Testis (tissue), 2 donors: ENCODE measurements at regions not wholly inside any gene's neighbourhood (a gene's known extent, or its start where the extent isn't known, plus 50 kb on each side); places are given as distances from the start of the nearest gene placed in this dataset.

Experiments
- DNase-seq: peaks from one replicate; pipeline ENCODE4 v3.0.0-alpha.2; 2019
- H3K27ac ChIP-seq, 2 donors: fragments of 200-600 bp; sonication (generic); one replicate each; pipeline ENCODE4 v1.5.1; 2019
- H3K27me3 ChIP-seq: fragments of 200-600 bp; sonication (generic); one replicate; pipeline ENCODE4 v1.5.1; 2019
- H3K36me3 ChIP-seq: fragments of 200-600 bp; sonication (generic); one replicate; pipeline ENCODE4 v1.5.1; 2017; ENCODE audit warnings: low read depth; ENCODE audit errors: missing control alignments
- H3K4me1 ChIP-seq: fragments of 200-600 bp; sonication (generic); one replicate; pipeline ENCODE4 v1.5.1; 2019
- H3K4me3 ChIP-seq, 2 donors: fragments of 200-600 bp; sonication (generic); one replicate each; pipeline ENCODE4 v1.5.1; 2017 to 2019
- H3K9me3 ChIP-seq: fragments of 200-600 bp; sonication (generic); one replicate; pipeline ENCODE4 v1.5.1; 2017
- CTCF ChIP-seq, 3 experiments: fragments of 450-650 bp in 2 of 3; fragments of 200-600 bp in 1 of 3; sonication (generic) in 1 of 3; IDR thresholded peaks; one replicate each; pipeline ENCODE4 v1.5.1; 2016 to 2019; ENCODE audit warnings: antibody characterized with exemption in 3 of 3, mild to moderate bottlenecking in 2 of 3, moderate library complexity in 1 of 3
- POLR2A ChIP-seq: fragments of 450-650 bp; IDR thresholded peaks from one replicate; pipeline ENCODE4 v1.6.1; 2017; ENCODE audit warnings: antibody characterized with exemption, mild to moderate bottlenecking, moderate library complexity
- WGBS, 2 donors: methylation state at CpG; one replicate each; pipeline ENCODE4 v1.1.5; 2018; 5-methylcytosine and 5-hydroxymethylcytosine counted together
- intact Hi-C: fragments of 100-400 bp; cut with DNase I; formaldehyde crosslinking; loops from one replicate; pipeline ENCODE4 v1.15.1; 2023; ENCODE audit warnings: low total_unique reads

DNA sequence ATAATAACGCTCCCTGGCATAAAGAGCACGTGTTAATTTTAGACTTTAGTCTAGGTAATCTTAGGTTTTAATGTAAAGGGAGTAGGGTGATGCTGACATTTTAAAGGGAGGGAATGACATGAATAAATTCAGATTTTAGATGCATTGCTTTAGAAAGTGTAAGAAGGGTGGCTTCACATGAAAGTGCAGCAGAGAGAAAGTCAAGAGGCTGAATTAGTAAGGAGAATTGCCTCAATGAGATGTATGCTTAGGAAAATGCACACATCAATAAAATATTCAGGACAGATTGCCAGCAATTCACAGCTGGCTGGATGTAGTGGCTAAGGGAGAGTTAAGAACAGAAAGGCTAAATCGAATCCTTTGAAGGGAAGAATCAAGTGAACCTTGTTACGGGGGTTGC lies 165.5 kb upstream of the CDH19 start:
- no peak overlapping the region for H3K27ac ChIP-seq
- TF ChIP-seq CTCF (IDR thresholded peaks at IDR 0.05) (no peak), POLR2A (no peak)
- DNase-seq: no peak
- 77 to 81% methylated on average over 4 of the region's 4 CpGs for WGBS, 2 donors
- H3K4me1 ChIP-seq: no peaks in the 10 kb centered on the region
- H3K27me3 ChIP-seq: no peaks in the 10 kb centered on the region
- H3K36me3 ChIP-seq: no peaks in the 10 kb centered on the region
- H3K9me3 ChIP-seq: no peaks in the 10 kb centered on the region
- intact Hi-C loops: no loop called here
- H3K4me3 ChIP-seq: no peak overlapping the region

DNA sequence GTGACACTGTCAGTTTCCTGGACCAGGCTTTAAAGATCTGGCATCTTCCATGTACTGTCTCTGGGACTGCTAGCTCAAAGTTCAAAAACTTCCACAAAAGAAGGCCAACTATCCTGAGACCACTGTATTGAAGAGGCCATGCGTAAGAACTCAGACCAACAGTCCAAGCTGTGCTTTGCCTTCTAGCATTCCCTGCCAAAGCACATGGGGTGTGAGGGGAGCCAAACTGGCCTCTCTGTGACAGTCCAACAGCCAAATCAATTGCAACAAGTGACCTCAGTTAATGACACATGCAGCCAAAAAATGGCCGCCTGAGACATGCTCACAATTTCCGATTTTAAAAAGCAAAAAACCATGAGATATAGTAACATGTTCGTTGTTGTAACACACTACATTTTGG lies 160.3 kb upstream of the CDH19 start:
- DNase-seq: no peak
- H3K36me3 ChIP-seq: no peaks in the 10 kb centered on the region

DNA sequence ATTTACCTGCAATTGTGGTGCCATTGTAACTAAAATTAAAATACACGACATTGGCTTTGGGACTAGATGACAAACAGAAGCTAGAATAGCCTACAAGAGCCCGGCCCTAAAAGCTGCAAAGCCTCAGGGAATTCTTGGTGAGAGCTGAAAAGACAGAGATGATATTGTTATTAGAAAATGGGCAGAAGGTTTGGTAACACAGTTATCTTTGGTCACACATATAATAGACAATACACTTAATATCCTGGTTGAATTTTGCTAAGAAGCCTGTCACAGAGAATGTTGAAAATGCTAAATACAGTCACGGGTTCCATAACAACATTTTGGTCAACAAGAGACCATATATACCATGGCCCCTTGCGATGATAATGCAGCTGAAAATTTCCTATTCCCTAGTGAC lies 157.3 kb upstream of the CDH19 start:
- intact Hi-C loops: no loop called here
- no peaks in the 10 kb centered on the region for H3K4me1 ChIP-seq
- H3K36me3 ChIP-seq: no peaks in the 10 kb centered on the region
- no peak overlapping the region for H3K4me3 ChIP-seq
- DNase-seq: no peak
- no peak overlapping the region for H3K27ac ChIP-seq
- no peak for TF ChIP-seq CTCF (IDR thresholded peaks at IDR 0.05)
- TF ChIP-seq POLR2A: no peak
- 92% methylated on average over 4 of the region's 4 CpGs for WGBS, 2 donors
- H3K27me3 ChIP-seq: no peaks in the 10 kb centered on the region
- no peaks in the 10 kb centered on the region for H3K9me3 ChIP-seq

More for the DNA sequence above, 160.3 kb upstream of the CDH19 start:
- H3K9me3 ChIP-seq: no peaks in the 10 kb centered on the region
- no peaks in the 10 kb centered on the region for H3K4me1 ChIP-seq
- H3K4me3 ChIP-seq: no peak overlapping the region
- TF ChIP-seq POLR2A (no peak), CTCF (IDR thresholded peaks at IDR 0.05) (no peak)
- no peak overlapping the region for H3K27ac ChIP-seq
- H3K27me3 ChIP-seq: no peaks in the 10 kb centered on the region
- intact Hi-C loops: no loop called here
- WGBS, 2 donors: 81% methylated on average over 4 of the region's 4 CpGs

DNA sequence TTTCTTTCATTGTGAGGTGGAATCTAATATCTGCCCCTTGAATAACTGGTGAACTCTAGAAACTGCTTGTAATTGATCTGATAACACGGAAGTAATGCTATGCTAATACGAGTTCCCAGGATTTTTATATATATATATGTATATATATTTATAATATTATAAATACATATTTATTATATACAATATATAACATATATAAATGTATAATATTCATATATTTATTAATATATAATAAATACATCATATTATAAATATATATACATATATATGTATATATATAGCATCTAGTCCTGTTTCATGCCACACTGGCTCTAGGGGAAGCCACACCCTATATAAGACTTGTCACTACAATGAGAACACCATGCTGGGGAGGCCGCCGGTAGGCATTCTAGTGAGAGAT lies 156.7 kb upstream of the CDH19 start:
- no peaks in the 10 kb centered on the region for H3K9me3 ChIP-seq
- WGBS, 2 donors: 88 to 93% methylated on average over 4 of the region's 4 CpGs
- intact Hi-C loops: no loop called here
- no peak overlapping the region for H3K27ac ChIP-seq
- H3K36me3 ChIP-seq: no peaks in the 10 kb centered on the region
- H3K27me3 ChIP-seq: no peaks in the 10 kb centered on the region
- no peak for TF ChIP-seq CTCF (IDR thresholded peaks at IDR 0.05)
- TF ChIP-seq POLR2A: no peak
- DNase-seq: no peak
- no peak overlapping the region for H3K4me3 ChIP-seq
- H3K4me1 ChIP-seq: no peaks in the 10 kb centered on the region

GRCh38 chr18:66759050-66759828 lies 155.3 kb upstream of the CDH19 start:
- WGBS, 2 donors: 94% methylated on average over 6 of the region's 6 CpGs

More at GRCh38 chr18:66759050-66759828, 155.3 kb upstream of the CDH19 start:
- no peaks in the 10 kb centered on the region for H3K27me3 ChIP-seq
- no peak for DNase-seq
- no peaks in the 10 kb centered on the region for H3K4me1 ChIP-seq
- H3K4me3 ChIP-seq: no peak overlapping the region
- no peak overlapping the region for H3K27ac ChIP-seq
- intact Hi-C loops: no loop called here
- H3K9me3 ChIP-seq: no peaks in the 10 kb centered on the region
- H3K36me3 ChIP-seq: no peaks in the 10 kb centered on the region
- TF ChIP-seq POLR2A (no peak), CTCF (IDR thresholded peaks at IDR 0.05) (no peak)
